Bone marrow (tissue), 2 donors: ENCODE measurements at regions not wholly inside any gene's neighbourhood (a gene's known extent, or its start where the extent isn't known, plus 50 kb on each side); places are given as distances from the start of the nearest gene placed in this dataset.

Experiments used
- DNase-seq, 2 donors: peaks; one replicate each; lab custom pipeline; 2025; lab: John Stamatoyannopoulos, UW

DNA sequence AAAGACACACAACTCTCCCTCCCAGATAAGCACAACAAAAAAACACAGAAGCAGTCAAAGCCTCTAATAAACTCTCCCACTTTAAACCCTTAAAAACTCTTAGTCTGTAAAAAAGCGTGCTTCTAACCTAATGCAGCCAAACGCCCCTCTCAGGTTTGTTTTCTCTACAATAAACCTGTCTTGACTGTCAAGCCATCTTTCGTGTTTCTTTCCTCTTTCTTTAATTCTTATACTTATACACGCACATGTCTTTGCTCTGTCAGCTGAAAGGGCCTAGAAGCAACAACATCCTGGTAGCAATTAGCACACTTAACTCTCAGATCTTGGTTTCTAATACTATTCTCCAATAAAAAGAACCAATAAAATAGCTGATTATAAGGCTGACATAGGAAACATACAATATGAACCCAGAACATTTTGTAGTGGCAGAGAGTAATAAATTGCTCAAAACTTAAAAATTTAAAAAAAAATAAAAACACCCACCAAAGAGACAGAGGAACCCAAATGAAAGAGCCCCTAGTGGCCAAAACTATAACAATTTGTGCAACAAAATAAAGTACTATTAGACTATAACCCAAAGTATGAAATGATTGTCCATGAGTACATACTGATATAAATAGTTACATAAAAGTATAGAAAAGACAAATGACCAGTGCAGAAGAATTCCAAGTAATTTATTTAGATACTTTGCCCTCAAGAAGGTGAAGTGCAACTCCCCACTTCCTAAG, 440.4 kb upstream of the ADGRL3 start:
- DNase-seq: no peak

DNA sequence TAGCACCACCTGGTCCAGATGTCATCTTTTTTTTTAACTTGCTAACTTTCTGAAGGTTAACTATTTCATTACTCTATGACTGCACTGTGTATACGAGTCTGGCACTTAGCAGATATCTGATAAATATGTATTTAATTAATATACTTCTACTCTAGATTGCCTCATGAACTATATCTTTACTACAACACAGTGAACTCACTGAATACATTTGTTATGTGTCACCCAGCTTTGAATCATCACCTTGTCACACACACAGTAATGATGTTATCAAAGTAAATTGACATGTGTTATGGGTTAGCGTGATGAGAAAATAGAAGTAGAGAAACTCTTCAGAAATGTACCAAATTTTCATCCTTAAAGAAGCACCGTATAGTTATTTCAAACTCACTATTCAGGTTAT, 419.3 kb upstream of the ADGRL3 start:
- no peak for DNase-seq

DNA sequence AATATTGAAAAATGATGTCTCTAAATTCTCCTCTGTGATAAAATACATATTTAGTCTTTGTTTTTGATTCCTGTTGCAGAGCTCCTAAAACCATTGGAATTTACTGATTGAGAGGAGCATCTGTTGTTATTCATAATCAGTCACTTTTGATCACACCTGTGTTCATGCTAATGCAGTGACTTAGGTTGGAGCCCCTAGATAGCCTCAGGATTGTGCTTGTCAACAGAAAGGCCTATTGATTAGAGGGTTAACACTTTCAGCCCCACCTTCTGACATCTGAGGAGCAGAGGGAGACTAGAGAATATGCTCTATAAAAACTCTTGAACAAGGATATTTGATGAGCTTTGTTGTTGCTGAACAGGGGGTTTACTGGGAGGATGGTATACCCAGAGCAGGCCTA, 409.5 kb upstream of the ADGRL3 start:
- no peak for DNase-seq

DNA sequence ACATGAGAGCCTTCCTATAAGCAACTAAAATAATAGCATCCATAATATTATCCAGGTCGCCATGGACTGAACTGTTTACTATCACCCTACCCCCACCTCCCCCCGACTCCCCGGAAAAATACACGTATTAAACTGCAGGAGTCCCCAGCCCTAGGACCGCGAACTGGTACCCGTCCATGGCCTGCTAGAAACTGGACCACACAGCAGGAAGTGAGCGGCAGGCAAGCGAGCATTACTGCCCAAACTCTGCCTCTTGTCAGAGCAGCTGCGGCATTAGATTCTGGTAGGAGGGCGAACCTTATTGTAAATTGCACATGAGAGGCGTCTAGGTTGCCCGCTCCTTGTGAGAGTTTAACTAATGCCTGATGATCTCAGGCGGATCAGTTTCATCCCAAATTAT, 405.8 kb upstream of the ADGRL3 start:
- DNase-seq: no peak

DNA sequence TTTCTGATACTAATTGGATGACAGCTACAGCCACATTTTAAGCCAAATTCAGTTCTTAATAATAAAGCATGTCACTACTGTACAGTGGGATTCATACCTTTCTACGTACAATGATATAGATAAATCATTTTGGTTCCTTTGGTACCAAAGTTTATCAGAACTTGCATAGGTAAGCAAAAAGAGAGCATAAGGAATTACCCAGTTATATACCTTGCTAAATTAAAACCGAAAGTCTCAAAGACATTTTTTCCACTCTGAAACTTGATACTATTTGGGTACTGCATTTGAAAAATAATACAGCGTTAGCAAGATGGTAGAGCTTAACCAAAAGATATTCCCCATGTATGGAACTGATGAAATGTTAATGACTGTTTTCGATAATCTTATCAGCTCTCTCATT, 400.9 kb upstream of the ADGRL3 start:
- no peak for DNase-seq

DNA sequence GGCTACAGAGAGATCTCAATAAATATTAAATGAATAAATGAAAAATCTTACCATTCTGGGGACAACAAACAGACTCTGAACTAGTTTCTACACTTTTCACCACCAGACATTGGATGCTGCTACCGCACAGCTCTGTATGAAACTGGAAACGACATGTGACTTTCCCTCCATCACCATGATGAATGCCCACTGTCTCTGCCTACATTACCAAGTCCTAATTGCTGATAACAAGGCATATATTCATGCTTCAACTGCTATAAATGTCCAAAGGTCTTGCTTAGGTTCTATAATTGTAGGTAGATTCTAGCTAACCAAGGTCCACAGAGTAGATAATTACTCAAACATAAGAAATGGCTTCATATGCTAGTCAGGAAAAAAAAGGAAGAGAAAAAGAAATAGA, 399.4 kb upstream of the ADGRL3 start:
- DNase-seq: no peak

DNA sequence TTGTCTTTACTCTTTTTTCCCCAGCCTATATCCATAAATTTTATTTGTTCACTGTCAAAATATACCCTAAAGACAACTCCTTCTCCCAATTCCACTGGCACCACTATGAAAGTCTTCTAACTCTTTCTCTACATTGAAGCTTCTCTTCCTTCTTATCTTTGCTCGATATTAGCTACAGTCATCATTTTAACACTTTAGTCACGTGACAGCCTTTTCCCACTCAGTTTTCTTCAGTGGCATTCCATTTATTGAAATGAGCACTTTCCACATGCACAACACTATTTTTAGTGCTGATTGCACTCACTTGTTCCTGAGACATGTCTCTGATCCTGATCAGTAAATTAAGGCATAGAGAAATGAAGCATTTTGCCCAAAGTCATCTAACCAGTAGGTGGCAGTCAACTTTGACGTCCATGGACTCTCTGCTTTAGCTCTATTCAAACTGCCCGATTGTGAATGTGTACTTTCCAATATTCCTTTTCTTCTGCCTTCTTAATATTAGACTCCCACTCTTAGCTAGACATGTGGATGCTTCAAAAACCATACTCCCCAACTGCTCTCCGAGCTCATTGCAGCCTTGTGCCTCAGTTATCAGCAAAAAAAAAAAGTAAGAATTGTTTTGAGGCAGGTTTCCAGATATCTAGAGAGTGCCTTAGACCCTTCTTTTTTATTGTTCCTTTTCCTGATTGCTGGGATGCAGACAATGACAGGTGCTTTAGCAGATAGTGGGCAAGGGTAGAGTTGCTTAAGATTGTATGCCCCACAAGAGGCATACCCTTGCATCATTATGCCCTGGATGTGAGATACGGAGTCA, 394.4 kb upstream of the ADGRL3 start:
- DNase-seq: peak in 1 of 2 donors; percentile 2

DNA sequence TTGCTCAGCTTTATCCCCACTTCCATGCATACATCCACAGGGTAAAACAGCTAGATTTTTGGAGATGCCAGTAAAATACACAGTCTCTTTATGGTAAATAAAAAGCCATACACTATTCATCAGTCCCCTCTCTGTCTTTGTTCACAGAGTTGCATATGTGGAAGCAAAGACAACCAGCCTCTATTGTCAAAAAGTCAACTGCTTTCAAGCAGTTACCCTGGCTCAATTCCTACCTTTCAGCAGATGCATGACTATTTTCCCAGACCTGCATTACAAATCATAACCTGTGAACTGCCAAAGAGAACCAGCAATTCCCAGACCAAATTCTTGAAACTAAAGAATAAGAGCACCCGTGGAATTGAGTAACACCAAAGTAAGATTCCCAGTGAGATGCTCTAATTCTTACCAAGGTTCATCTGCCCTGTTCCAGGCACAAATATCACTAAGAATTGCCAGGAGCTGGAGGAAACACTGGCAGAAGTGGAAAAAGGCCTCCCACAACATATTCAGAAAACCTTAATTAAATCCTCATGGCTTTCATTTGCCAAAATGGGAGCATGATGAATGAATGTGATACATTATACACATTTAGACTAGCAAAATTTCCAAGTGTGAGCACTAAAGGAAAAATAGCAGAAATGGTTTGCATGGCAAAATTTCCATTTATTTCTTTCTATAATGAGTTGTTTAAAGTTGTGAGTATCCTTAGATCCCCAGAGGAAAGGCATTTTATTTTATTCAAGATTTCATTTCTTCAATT, 391.2 kb upstream of the ADGRL3 start:
- DNase-seq: no peak

DNA sequence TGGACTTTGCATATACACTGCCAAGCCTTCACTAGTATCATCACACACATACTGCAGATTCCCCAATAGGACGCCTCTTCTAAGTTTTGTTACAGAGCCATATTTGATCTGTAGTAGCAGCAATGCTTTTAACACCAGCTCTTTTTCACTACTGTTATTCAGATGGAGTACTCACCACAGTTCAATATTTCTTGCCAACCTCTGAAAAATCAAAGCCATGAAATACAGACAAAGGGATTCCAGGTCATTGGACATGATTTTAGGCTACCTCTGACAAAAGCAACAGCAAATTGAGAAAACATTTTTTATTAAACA, 390.7 kb upstream of the ADGRL3 start:
- no peak for DNase-seq

DNA sequence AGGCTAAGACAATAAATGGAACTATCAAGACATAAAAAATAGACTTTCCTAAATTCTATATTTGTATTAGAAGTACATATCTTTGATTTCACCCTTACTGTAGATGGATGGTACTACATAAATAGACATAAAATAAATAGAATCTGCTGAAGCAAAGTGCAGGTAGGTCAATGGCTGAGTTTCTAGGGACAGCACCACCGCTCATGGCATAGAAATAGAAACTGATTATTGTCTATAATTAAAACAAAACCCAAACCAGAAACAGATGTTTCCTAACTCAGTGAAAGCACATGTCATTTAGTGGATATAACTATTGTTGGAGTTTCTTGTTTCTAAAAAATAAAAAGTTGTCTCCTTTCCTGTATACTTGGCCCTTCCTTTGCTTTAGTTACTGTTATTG, 387.3 kb upstream of the ADGRL3 start:
- peak in 1 of 2 donors; percentile 3 for DNase-seq

DNA sequence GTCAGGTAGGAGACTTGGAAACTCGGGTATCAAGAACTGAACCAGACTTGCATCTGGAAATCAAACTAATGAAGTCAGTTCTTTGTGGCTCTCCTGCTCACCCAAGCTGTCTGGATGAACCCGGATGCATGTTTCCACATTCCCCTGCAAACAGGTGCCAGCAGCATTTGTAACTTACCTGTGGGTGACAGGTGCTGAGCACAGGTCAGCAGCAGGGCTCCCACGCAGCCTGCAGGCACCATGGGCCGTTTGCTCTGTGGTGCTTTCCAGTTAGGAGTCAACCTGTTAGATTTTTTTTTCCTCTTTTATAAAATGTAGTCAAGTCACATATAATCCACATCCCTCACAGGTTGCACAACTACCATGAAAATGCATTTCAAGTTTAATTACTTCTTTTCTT, 385.6 kb upstream of the ADGRL3 start:
- DNase-seq: no peak

DNA sequence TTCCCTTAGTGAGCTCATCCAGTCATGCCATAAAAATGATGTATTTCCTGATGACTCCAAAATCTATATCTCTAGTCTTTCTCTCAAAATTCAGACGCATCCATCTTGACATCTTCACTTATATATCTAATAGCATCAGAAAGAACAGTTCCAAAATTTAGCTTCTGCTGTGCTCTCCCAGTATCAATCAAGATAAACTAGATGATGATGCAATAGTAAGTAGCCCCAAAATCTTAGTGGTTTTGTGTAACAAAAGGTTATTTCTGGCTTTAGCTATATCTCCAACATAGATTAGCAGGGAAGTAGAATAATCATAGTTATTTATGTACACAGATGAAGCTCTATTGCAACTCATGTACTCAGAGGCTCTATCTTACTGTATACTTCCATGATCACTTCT, 382.5 kb upstream of the ADGRL3 start:
- DNase-seq: no peak

DNA sequence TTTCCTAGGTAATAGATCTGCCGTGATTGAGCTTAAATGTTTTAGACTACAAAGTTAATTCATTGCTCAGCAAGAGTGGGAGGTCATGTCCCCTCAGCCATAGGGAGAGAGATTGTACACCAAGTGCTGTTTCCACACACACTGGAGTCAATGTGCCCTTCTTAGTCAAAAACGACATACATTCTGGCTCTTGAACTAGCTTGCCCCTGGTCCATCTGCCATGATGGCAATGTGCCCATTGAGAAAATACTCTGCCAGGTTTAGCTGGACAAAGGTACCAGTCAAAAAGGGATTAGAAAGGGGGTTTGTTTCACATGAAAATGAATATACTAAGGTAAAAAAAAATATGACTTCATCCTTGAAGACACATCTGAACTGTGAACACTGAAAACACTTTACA, 377.1 kb upstream of the ADGRL3 start:
- DNase-seq: no peak

DNA sequence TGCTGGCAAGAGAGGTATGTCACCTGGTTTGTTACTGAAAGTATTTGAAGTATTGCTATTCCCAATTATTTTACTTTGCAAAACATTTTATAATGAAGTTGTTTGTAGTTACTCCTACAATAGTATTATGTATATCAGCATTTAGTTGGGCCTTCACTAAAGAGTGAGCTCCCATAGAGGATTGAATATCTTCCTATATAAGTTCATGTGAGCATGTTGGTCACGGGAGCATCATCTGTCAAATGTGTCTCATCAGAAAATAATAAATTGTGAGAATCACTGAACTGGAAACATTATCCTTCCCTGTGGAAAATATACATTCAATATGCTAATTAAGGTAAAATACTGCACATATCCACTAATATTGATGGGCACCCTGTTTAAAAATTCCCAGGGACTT, 360.1 kb upstream of the ADGRL3 start:
- no peak for DNase-seq

DNA sequence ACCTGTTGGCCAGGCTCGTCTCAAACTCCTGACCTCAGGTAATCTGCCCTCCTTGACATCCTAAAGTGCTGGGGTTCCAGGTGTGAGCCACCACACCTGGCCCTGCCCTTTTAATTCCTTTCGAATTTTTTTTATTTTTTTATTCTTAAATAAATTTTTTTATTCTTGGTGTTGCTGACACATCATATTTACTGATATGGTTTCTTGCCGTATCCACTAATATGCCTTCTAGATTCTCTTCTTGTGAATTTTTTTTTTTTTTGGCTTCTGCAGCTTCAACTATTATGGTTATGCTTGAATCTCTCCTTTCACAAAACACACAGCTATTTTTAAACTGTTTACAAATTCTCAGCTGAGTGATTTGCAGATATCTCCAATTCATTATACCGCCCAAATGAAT, 353.4 kb upstream of the ADGRL3 start:
- no peak for DNase-seq

DNA sequence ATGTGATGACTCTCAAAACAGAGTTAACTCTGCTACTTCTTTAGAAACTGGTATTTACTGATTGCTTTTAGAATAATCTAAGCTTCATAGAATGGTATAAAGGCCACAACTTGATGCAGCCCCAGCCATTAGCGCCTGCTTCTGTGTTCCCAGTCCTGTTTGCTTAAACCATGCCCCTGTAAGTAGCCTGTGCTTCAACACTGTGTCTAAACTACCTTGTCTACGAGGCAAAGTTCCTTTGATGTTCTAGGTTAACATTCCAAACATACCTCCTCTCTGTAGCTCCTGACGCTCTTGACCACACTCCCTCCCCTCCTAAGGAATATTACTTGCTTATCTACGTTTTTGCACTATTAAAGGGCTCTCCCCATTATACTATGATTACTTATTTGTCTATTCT, 352.5 kb upstream of the ADGRL3 start:
- no peak for DNase-seq

DNA sequence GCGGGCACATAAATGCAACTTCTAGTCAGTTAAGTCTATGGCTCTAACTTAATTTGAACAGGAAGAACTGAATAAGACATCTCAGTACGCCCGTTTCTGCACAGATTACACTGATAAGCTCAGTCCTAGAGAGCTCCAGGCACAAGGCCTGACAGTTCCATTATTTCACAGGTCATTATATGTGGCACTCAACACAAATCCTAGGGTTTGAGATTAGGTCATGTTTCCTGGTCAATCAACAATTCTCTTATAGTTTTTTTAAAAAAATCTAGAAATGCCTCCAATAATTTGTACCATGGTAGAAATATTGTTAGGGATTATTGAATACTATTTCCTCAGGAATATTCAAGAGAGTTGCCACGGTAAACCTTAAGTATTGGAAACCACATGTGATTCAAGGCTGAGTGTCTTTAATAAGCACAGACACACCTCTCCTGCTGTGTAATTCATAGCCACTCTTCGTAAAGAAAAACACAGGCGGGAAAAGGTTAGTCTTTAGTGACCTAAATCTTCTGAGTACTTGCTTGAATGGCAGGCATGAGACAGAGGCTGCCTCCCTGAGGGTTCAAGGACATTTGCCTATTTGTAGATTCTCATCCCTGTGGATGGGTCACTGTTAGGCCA, 342.9 kb upstream of the ADGRL3 start:
- DNase-seq: no peak

DNA sequence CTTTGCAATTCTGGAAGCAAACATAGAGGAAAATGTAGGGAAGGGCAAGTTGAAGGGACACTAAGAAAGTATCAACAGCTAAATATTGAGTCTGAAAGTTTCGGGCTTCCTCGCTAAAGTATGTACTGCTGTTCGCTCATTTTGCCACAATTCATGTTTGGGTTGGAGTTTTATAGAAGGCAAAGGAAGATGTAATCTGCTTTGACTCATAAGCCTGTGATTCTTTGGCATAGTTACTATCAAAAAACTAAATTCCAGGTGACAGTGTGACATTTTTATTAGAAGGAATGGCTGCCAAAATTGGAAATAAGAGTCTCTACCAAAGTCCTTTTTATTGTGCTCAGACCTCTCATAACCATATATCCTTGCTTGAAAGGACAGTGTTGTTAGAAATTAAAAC, 336.7 kb upstream of the ADGRL3 start:
- DNase-seq: no peak

DNA sequence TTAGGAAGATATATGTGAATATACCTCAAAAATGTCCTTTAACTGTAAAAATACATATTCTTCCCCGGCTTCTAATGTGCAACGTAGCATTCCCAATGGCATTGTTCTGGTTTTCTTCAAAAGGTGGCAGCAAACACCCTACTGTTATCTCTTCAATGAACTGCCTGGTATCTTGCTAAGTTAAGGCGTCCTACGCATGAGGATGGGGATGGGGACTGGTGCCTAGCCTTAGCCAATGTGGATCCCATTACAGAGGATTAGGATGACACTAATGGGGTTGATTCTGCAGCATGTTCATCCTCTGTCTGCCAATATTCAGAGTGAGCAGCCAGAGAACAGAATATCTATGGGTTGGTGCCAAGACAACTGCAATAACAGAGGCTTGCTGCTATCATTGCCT, 334.9 kb upstream of the ADGRL3 start:
- DNase-seq: no peak

DNA sequence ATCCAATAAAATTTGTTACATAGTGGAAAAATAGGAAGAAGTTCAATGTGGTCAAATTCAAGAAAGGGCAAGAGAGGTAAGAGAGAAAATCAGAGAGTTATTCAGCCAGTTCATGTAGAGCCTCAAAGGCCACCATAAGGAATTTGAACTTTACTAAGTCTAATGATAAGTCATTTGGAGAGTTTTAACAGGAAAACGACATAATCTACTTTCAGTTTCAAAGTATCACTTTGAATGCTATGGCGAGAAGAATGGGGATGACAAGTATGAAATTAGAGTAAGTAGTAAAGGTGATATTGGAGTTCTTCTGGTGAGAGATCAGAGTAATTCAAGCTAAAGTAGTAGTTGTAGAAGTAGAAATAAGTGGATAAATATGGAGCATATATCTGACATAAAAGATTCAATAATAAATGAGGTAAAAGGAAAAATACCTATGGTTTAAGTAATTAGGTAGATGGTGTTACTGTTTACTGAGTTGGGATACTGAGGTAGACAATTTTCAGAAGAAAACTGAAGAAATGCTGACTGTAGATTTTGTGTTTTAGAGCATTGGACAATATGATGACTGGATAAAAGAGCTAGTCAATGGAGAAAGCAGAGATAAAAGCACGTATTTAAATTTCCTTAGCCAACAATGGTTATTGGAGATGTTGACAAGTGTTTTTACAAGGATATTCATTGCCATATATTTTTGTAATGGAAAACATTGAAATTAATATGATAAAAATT, 331.7 kb upstream of the ADGRL3 start:
- DNase-seq: no peak

DNA sequence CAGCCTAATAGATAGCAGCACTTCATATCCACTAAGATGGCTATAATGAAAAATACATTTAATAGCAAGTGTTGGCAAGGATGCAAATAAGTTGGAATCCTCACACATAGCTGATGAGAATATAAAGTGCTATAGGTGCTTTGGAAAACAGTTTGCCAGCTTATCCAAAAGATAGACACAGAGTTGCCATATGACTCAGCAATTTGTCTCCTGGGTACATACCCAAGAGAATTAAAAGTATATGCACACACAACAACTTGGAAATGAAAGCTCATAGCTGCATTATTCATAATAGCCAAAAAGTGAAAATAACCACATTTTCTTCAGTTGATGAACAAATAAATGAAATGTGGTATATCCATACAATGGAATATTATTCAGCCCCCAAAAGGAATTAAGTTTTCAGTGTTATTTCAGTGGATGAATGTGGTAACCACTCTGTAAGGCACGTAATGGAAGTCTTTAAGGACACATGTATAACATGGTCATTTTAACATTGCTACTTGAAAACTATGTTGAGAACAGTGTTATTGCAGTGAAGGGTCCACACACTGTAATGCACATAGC, 320.9 kb upstream of the ADGRL3 start:
- DNase-seq: no peak

DNA sequence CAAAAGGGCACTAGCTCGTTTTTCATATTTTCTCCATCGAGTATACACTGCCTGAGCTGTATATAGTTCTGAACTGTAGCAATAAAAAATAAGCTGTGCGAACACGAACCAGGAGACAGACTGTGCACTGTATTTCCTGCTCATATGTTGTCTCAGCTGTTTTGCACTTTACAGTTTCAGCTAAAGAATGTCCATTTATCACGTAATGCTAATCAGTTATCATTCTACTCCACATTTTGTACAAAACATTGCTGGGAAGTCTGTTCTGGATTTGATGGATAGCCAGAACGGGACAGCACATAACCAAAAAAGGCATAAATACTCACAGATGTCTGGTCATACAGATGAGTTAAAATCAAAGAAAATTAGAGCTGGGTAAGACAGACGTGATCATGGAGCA, 315.5 kb upstream of the ADGRL3 start:
- no peak for DNase-seq
